CD8-positive, alpha-beta memory T cell (primary cell): ENCODE measurements at regions not wholly inside any gene's neighbourhood (a gene's known extent, or its start where the extent isn't known, plus 50 kb on each side); places are given as distances from the start of the nearest gene placed in this dataset.
"Not testable (repeated sequence)": the region's sequence is repeated elsewhere in the genome, so short reads cannot be mapped to it uniquely, and the experiment has no call there.

Source experiments
- CTCF ChIA-PET: fragments of 350-600 bp; sonication (Branson Sonifier 250); formaldehyde crosslinking; loops from one replicate; lab custom pipeline; 2021; ENCODE audit warnings: antibody characterized with exemption; lab: Charles Lee
- POLR2A ChIA-PET: fragments of 350-600 bp; sonication (Branson Sonifier 250); formaldehyde crosslinking; loops from one replicate; lab custom pipeline; 2021; ENCODE audit warnings: antibody characterized with exemption; lab: Charles Lee
- DNase-seq, 5 donors: peaks; one replicate each; pipeline versions ENCODE4 v3.0.0 to v3.0.0-alpha.2; 2020 to 2022; ENCODE audit warnings: mixed read lengths in 1 of 5
- H3K27ac ChIP-seq: one replicate; pipeline ENCODE4 v1.7.0; 2013; ENCODE audit warnings: low read depth, mild to moderate bottlenecking, low read length, moderate library complexity
- H3K27me3 ChIP-seq: 2 replicates; pipeline ENCODE4 v1.7.0; 2013; ENCODE audit warnings: low read length, mild to moderate bottlenecking; ENCODE audit not compliant: insufficient read depth, poor library complexity, severe bottlenecking
- H3K36me3 ChIP-seq: 2 replicates; pipeline ENCODE4 v1.7.0; 2013; ENCODE audit warnings: mild to moderate bottlenecking, low read length, moderate library complexity; ENCODE audit not compliant: insufficient read depth
- H3K4me1 ChIP-seq: 2 replicates; pipeline ENCODE4 v1.7.0; 2013; ENCODE audit warnings: mild to moderate bottlenecking, low read length, moderate library complexity; ENCODE audit not compliant: insufficient read depth
- H3K4me3 ChIP-seq: 2 replicates; pipeline ENCODE4 v1.7.0; 2013; ENCODE audit warnings: mild to moderate bottlenecking, low read length
- H3K9me3 ChIP-seq: 2 replicates; pipeline ENCODE4 v1.7.0; 2013; ENCODE audit warnings: mild to moderate bottlenecking, low read length
- H3K27ac Mint-ChIP-seq, 8 donors: one replicate each; pipeline ENCODE4 v1.8.0; 2020 to 2021; ENCODE audit warnings: mixed read lengths in 8 of 8, mild to moderate bottlenecking in 6 of 8, inconsistent platforms in 3 of 8, moderate library complexity in 3 of 8
- H3K27me3 Mint-ChIP-seq, 2 donors: one replicate each; pipeline ENCODE4 v1.8.0; 2020 to 2021; ENCODE audit warnings: mixed read lengths in 2 of 2, mild to moderate bottlenecking in 1 of 2, moderate library complexity in 1 of 2
- H3K36me3 Mint-ChIP-seq, 3 donors: one replicate each; pipeline ENCODE4 v1.8.0; 2020 to 2021; ENCODE audit warnings: mixed read lengths in 3 of 3, inconsistent platforms in 1 of 3, mild to moderate bottlenecking in 1 of 3
- H3K4me1 Mint-ChIP-seq, 3 donors: one replicate each; pipeline ENCODE4 v1.8.0; 2020 to 2021; ENCODE audit warnings: mixed read lengths in 3 of 3, inconsistent platforms in 1 of 3, mild to moderate bottlenecking in 1 of 3
- H3K4me3 Mint-ChIP-seq, 7 donors: one replicate each; pipeline ENCODE4 v1.8.0; 2020 to 2021; ENCODE audit warnings: mixed read lengths in 7 of 7, mild to moderate bottlenecking in 6 of 7, moderate library complexity in 4 of 7, inconsistent platforms in 2 of 7
- H3K9me3 Mint-ChIP-seq, 5 donors: one replicate each; pipeline ENCODE4 v1.8.0; 2020 to 2022; ENCODE audit warnings: mixed read lengths in 5 of 5, mild to moderate bottlenecking in 3 of 5, moderate library complexity in 2 of 5, inconsistent platforms in 1 of 5

- no peak for DNase-seq
- Histone ChIP-seq H3K9me3 (no peaks in the 10 kb centered on the region), H3K27me3 (no peaks in the 10 kb centered on the region), H3K4me3 (no peak overlapping the region), H3K4me1 (no peaks in the 10 kb centered on the region), H3K27ac (no peak overlapping the region), H3K36me3 (no peaks in the 10 kb centered on the region)
- no peak overlapping the region for H3K27ac Mint-ChIP-seq
- H3K36me3 Mint-ChIP-seq: peaks cover 0 to 3% (median 0%) of the 10 kb centered on the region in 3 donors
- peaks cover 0 to 12% (median 4%) of the 10 kb centered on the region in 3 donors for H3K4me1 Mint-ChIP-seq
- peaks cover 3 to 11% of the 10 kb centered on the region in 2 donors for H3K27me3 Mint-ChIP-seq
- H3K9me3 Mint-ChIP-seq: peaks cover 0 to 6% (median 3%) of the 10 kb centered on the region in 5 donors
- CTCF ChIA-PET: no interaction called here
- H3K4me3 Mint-ChIP-seq: no peak overlapping the region
- POLR2A ChIA-PET: interaction anchor here (0.6 kb wide), 1 partner anchor 60 kb away, joined by 4 read pairs; no protein-coding TSS in a partner anchor
Measured at GRCh38 chr6:15892369-15892768, 229.5 kb upstream of the DTNBP1 start.

GRCh38 chr6:15888798-15889772 is 226.3 kb upstream of the DTNBP1 start:
- H3K27ac Mint-ChIP-seq: no peak overlapping the region
- no peak overlapping the region for H3K27ac ChIP-seq
- peaks cover 0 to 3% (median 0%) of the 10 kb centered on the region in 3 donors for H3K36me3 Mint-ChIP-seq
- peaks cover 0 to 6% (median 3%) of the 10 kb centered on the region in 5 donors for H3K9me3 Mint-ChIP-seq
- H3K4me1 ChIP-seq: no peaks in the 10 kb centered on the region
- H3K27me3 Mint-ChIP-seq: peaks cover 3 to 11% of the 10 kb centered on the region in 2 donors
- no peak overlapping the region for H3K4me3 ChIP-seq
- no peaks in the 10 kb centered on the region for H3K27me3 ChIP-seq
- no peak for DNase-seq
- H3K4me1 Mint-ChIP-seq: peaks cover 0 to 15% (median 4%) of the 10 kb centered on the region in 3 donors
- H3K4me3 Mint-ChIP-seq: no peak overlapping the region
- CTCF ChIA-PET: no interaction called here
- H3K36me3 ChIP-seq: no peaks in the 10 kb centered on the region
- POLR2A ChIA-PET: no interaction called here
- no peaks in the 10 kb centered on the region for H3K9me3 ChIP-seq

GRCh38 chr6:15887491-15888461 is 224.9 kb upstream of the DTNBP1 start:
- Mint-ChIP-seq H3K4me3 (peak overlapping the region in 1 of 7 donors; percentile 59), H3K9me3 (peaks cover 0 to 4% (median 0%) of the 10 kb centered on the region in 5 donors), H3K4me1 (peaks cover 0 to 15% (median 4%) of the 10 kb centered on the region in 3 donors), H3K27me3 (peaks cover 3 to 11% of the 10 kb centered on the region in 2 donors), H3K27ac (peak overlapping the region in 2 of 8 donors; percentile 57 to 58), H3K36me3 (peaks cover 0 to 3% (median 0%) of the 10 kb centered on the region in 3 donors)
- Histone ChIP-seq H3K4me3 (no peak overlapping the region), H3K4me1 (no peaks in the 10 kb centered on the region), H3K9me3 (no peaks in the 10 kb centered on the region), H3K36me3 (no peaks in the 10 kb centered on the region), H3K27ac (no peak overlapping the region), H3K27me3 (no peaks in the 10 kb centered on the region)
- CTCF ChIA-PET: no interaction called here
- POLR2A ChIA-PET: no interaction called here
- DNase-seq: no peak

- no peaks in the 10 kb centered on the region for H3K9me3 Mint-ChIP-seq
- ChIA-PET CTCF (no interaction called here), POLR2A (no interaction called here)
- no peaks in the 10 kb centered on the region for H3K36me3 ChIP-seq
- no peaks in the 10 kb centered on the region for H3K4me1 ChIP-seq
- H3K36me3 Mint-ChIP-seq: no peaks in the 10 kb centered on the region
- H3K27ac Mint-ChIP-seq: no peak overlapping the region
- H3K4me3 Mint-ChIP-seq: no peak overlapping the region
- no peak overlapping the region for H3K27ac ChIP-seq
- DNase-seq: no peak
- H3K4me3 ChIP-seq: no peak overlapping the region
- H3K27me3 Mint-ChIP-seq: peaks cover 4 to 10% of the 10 kb centered on the region in 2 donors
- H3K27me3 ChIP-seq: no peaks in the 10 kb centered on the region
- H3K4me1 Mint-ChIP-seq: peaks cover 0 to 20% (median 8%) of the 10 kb centered on the region in 3 donors
- no peaks in the 10 kb centered on the region for H3K9me3 ChIP-seq
Measured at GRCh38 chr6:15885624-15886023, 222.8 kb upstream of the DTNBP1 start.

- H3K27me3 Mint-ChIP-seq, H3K4me3 ChIP-seq, H3K9me3 ChIP-seq, DNase-seq, H3K36me3 ChIP-seq, CTCF ChIA-PET, H3K9me3 Mint-ChIP-seq, H3K27me3 ChIP-seq, H3K27ac ChIP-seq, H3K4me3 Mint-ChIP-seq, POLR2A ChIA-PET, H3K36me3 Mint-ChIP-seq, H3K27ac Mint-ChIP-seq: not testable (repeated sequence)
- peaks cover 13% of the 10 kb centered on the region for H3K4me1 ChIP-seq
- H3K4me1 Mint-ChIP-seq: peaks cover 13 to 36% (median 23%) of the 10 kb centered on the region in 3 donors
Measured at GRCh38 chr6:15883593-15883992, 220.8 kb upstream of the DTNBP1 start.

- Histone ChIP-seq H3K27ac (no peak overlapping the region), H3K4me3 (no peak overlapping the region), H3K27me3 (no peaks in the 10 kb centered on the region), H3K9me3 (no peaks in the 10 kb centered on the region), H3K36me3 (no peaks in the 10 kb centered on the region), H3K4me1 (peaks cover 13% of the 10 kb centered on the region)
- no peaks in the 10 kb centered on the region for H3K36me3 Mint-ChIP-seq
- H3K27me3 Mint-ChIP-seq: peaks cover 0 to 8% of the 10 kb centered on the region in 2 donors
- ChIA-PET CTCF (no interaction called here), POLR2A (no interaction called here)
- no peak overlapping the region for H3K4me3 Mint-ChIP-seq
- peak overlapping the region in 1 of 8 donors; percentile 27 for H3K27ac Mint-ChIP-seq
- no peak for DNase-seq
- peaks cover 13 to 30% (median 23%) of the 10 kb centered on the region in 3 donors for H3K4me1 Mint-ChIP-seq
- no peaks in the 10 kb centered on the region for H3K9me3 Mint-ChIP-seq
Measured at GRCh38 chr6:15882915-15883314, 220.1 kb upstream of the DTNBP1 start.

GRCh38 chr6:15882345-15882744 is 219.5 kb upstream of the DTNBP1 start:
- Histone ChIP-seq H3K27me3 (no peaks in the 10 kb centered on the region), H3K4me3 (no peak overlapping the region), H3K27ac (no peak overlapping the region), H3K9me3 (no peaks in the 10 kb centered on the region), H3K36me3 (no peaks in the 10 kb centered on the region), H3K4me1 (peaks cover 13% of the 10 kb centered on the region)
- H3K27ac Mint-ChIP-seq: no peak overlapping the region
- H3K36me3 Mint-ChIP-seq: no peaks in the 10 kb centered on the region
- no peak overlapping the region for H3K4me3 Mint-ChIP-seq
- ChIA-PET POLR2A (no interaction called here), CTCF (no interaction called here)
- no peak for DNase-seq
- peaks cover 0 to 8% of the 10 kb centered on the region in 2 donors for H3K27me3 Mint-ChIP-seq
- no peaks in the 10 kb centered on the region for H3K9me3 Mint-ChIP-seq
- peaks cover 13 to 25% (median 20%) of the 10 kb centered on the region in 3 donors for H3K4me1 Mint-ChIP-seq
